ENCODE measurements at regions not wholly inside any gene's neighbourhood (a gene's known extent, or its start where the extent isn't known, plus 50 kb on each side); places are given as distances from the start of the nearest gene placed in this dataset.
"Not testable (repeated sequence)": the region's sequence is repeated elsewhere in the genome, so short reads cannot be mapped to it uniquely, and the experiment has no call there.

DNA sequence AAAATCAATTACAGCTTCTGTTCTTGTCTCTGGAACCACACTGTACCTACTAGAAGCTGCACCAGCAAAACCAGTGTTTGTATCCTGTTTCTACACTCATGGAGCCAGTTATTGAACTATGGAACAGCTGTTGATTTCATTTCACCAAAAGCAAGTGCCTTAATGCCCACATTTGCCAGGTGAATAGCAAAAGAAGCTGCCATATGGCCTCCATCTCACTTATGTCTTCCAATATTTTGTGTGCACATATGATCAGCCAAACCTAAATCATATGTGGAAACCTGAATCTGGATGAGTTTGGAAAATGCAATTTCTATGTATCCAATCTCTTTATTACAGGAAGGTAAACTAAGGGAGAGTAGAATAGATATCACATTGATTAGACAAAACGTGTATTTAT, 415.8 kb upstream of the GRID2 start (continued):
- no peak for TF ChIP-seq HNF4A (conservative IDR thresholded peaks at IDR 0.05)
- no peak for TF ChIP-seq EGR1 (IDR thresholded peaks at IDR 0.05; ENCODE audit: low read depth in 2 of 2)

DNA sequence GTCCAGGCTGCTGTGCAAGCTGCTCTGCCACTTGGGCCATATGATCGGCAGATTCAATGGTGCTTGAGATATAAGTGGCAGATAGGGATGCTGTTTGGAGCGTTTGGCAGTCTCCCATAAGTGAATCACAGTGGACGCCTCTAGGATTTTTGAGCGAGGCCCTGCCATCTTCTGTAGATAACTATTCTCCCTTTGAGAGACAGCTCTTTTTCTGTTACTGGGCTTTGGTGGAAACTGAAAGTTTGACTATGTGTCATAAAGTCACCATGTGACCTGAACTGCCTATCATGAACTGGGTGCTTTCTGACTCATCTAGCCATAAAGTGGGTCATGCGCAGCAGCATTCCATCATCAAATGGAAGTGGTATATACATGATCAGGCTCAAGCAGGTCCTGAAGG, 412.5 kb upstream of the GRID2 start:
- not testable (repeated sequence) for H3K9ac ChIP-seq (ENCODE audit: low read depth in 1 of 2, low read length in 2 of 2); H3K36me3 ChIP-seq (ENCODE audit: control insufficient read depth in 4 of 4, insufficient read depth in 3 of 4, low read depth in 1 of 4, low read length in 3 of 4); DNase-seq (ENCODE audit: low spot score); H3K4me3 ChIP-seq (ENCODE audit: low read depth in 1 of 3, low read length in 3 of 3); H3K27me3 ChIP-seq (ENCODE audit: control insufficient read depth in 4 of 4, insufficient read depth in 4 of 4, low read length in 3 of 4); H3K9me3 ChIP-seq (ENCODE audit: control insufficient read depth in 4 of 4, low read length in 3 of 4); H3K27ac ChIP-seq (ENCODE audit: low read depth in 1 of 2, low read length in 2 of 2); H3K4me1 ChIP-seq (ENCODE audit: control insufficient read depth in 4 of 4, insufficient read depth in 4 of 4, low read length in 3 of 4)
- WGBS = 87% methylated on average over 5 of the region's 5 CpGs

DNA sequence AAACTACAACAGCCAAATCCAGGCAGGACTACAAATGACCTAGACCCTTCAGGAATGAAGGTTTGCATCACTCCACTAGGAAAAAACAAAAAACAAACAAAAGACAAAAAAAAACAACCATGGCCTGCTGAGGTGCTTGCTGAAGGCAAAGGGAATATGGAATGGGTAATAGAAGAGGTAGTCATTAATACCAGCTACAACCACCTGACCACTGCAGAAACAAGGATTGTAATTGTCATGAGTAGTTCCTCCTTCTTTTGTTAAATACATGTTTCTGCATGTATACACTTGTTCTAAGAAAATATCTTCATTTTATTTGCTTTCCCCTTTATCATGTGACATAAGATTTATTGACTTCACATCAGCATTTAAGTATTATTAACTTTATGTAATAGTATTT, 409.8 kb upstream of the GRID2 start:
- no peak for TF ChIP-seq SP1 (IDR thresholded peaks at IDR 0.05)
- no peak for TF ChIP-seq EGR1 (IDR thresholded peaks at IDR 0.05; ENCODE audit: low read depth in 2 of 2)
- TF ChIP-seq TAF1 (conservative IDR thresholded peaks at IDR 0.05) = no peak
- no peak for TF ChIP-seq GABPA (IDR thresholded peaks at IDR 0.05 in 1 of 2, conservative IDR thresholded peaks at IDR 0.05 in 1 of 2)
- Histone ChIP-seq H3K27ac (ENCODE audit: low read depth in 1 of 2, low read length in 2 of 2) (no peak overlapping the region), H3K9ac (ENCODE audit: low read depth in 1 of 2, low read length in 2 of 2) (no peak overlapping the region), H3K36me3 (ENCODE audit: control insufficient read depth in 4 of 4, insufficient read depth in 3 of 4, low read depth in 1 of 4, low read length in 3 of 4) (no peaks in the 10 kb centered on the region), H3K4me3 (ENCODE audit: low read depth in 1 of 3, low read length in 3 of 3) (no peak overlapping the region), H3K9me3 (ENCODE audit: control insufficient read depth in 4 of 4, low read length in 3 of 4) (peaks cover 0 to 2% (median 0%) of the 10 kb centered on the region in 4 donors), H3K27me3 (ENCODE audit: control insufficient read depth in 4 of 4, insufficient read depth in 4 of 4, low read length in 3 of 4) (no peaks in the 10 kb centered on the region), H3K4me1 (ENCODE audit: control insufficient read depth in 4 of 4, insufficient read depth in 4 of 4, low read length in 3 of 4) (no peaks in the 10 kb centered on the region)
- DNase-seq (ENCODE audit: low spot score) = no peak

- H3K27me3 ChIP-seq (ENCODE audit: control insufficient read depth in 4 of 4, insufficient read depth in 4 of 4, low read length in 3 of 4) = no peaks in the 10 kb centered on the region
- H3K27ac ChIP-seq (ENCODE audit: low read depth in 1 of 2, low read length in 2 of 2) = no peak overlapping the region
- H3K4me3 ChIP-seq (ENCODE audit: low read depth in 1 of 3, low read length in 3 of 3) = no peak overlapping the region
- no peaks in the 10 kb centered on the region for H3K36me3 ChIP-seq (ENCODE audit: control insufficient read depth in 4 of 4, insufficient read depth in 3 of 4, low read depth in 1 of 4, low read length in 3 of 4)
- TF ChIP-seq HNF4A (conservative IDR thresholded peaks at IDR 0.05) = no peak
- no peak for TF ChIP-seq SP1 (IDR thresholded peaks at IDR 0.05)
- TF ChIP-seq, protein P1, sequence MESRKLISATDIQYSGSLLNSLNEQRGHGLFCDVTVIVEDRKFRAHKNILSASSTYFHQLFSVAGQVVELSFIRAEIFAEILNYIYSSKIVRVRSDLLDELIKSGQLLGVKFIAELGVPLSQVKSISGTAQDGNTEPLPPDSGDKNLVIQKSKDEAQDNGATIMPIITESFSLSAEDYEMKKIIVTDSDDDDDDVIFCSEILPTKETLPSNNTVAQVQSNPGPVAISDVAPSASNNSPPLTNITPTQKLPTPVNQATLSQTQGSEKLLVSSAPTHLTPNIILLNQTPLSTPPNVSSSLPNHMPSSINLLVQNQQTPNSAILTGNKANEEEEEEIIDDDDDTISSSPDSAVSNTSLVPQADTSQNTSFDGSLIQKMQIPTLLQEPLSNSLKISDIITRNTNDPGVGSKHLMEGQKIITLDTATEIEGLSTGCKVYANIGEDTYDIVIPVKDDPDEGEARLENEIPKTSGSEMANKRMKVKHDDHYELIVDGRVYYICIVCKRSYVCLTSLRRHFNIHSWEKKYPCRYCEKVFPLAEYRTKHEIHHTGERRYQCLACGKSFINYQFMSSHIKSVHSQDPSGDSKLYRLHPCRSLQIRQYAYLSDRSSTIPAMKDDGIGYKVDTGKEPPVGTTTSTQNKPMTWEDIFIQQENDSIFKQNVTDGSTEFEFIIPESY (IDR thresholded peaks at IDR 0.05) = no peak
- TF ChIP-seq TAF1 (conservative IDR thresholded peaks at IDR 0.05) = no peak
- no peak for TF ChIP-seq GABPA (IDR thresholded peaks at IDR 0.05 in 1 of 2, conservative IDR thresholded peaks at IDR 0.05 in 1 of 2)
- TF ChIP-seq YY1 (IDR thresholded peaks at IDR 0.05) = no peak
- TF ChIP-seq EGR1 (IDR thresholded peaks at IDR 0.05; ENCODE audit: low read depth in 2 of 2) = no peak
- TF ChIP-seq FOXA1 (IDR thresholded peaks at IDR 0.05) = no peak
- no peak for TF ChIP-seq NR2F2 (IDR thresholded peaks at IDR 0.05)
- TF ChIP-seq, protein P2, sequence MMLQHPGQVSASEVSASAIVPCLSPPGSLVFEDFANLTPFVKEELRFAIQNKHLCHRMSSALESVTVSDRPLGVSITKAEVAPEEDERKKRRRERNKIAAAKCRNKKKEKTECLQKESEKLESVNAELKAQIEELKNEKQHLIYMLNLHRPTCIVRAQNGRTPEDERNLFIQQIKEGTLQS (IDR thresholded peaks at IDR 0.05) = no peak
- no peak for TF ChIP-seq REST (IDR thresholded peaks at IDR 0.05)
- no peak for TF ChIP-seq FOXA2 (IDR thresholded peaks at IDR 0.05)
- TF ChIP-seq, protein P3, sequence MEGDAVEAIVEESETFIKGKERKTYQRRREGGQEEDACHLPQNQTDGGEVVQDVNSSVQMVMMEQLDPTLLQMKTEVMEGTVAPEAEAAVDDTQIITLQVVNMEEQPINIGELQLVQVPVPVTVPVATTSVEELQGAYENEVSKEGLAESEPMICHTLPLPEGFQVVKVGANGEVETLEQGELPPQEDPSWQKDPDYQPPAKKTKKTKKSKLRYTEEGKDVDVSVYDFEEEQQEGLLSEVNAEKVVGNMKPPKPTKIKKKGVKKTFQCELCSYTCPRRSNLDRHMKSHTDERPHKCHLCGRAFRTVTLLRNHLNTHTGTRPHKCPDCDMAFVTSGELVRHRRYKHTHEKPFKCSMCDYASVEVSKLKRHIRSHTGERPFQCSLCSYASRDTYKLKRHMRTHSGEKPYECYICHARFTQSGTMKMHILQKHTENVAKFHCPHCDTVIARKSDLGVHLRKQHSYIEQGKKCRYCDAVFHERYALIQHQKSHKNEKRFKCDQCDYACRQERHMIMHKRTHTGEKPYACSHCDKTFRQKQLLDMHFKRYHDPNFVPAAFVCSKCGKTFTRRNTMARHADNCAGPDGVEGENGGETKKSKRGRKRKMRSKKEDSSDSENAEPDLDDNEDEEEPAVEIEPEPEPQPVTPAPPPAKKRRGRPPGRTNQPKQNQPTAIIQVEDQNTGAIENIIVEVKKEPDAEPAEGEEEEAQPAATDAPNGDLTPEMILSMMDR (IDR thresholded peaks at IDR 0.05; ENCODE audit: low read depth, low read length, missing input control) = no peak
- no peak for DNase-seq (ENCODE audit: low spot score)
- H3K9ac ChIP-seq (ENCODE audit: low read depth in 1 of 2, low read length in 2 of 2) = no peak overlapping the region
- 45% methylated on average over 1 of the region's 1 CpG for WGBS
- no peaks in the 10 kb centered on the region for H3K9me3 ChIP-seq (ENCODE audit: control insufficient read depth in 4 of 4, low read length in 3 of 4)
- H3K4me1 ChIP-seq (ENCODE audit: control insufficient read depth in 4 of 4, insufficient read depth in 4 of 4, low read length in 3 of 4) = no peaks in the 10 kb centered on the region
Observed at GRCh38 chr4:91904556-91904955, 399.2 kb upstream of the GRID2 start.
